ENCODE measurements at regions not wholly inside any gene's neighbourhood (a gene's known extent, or its start where the extent isn't known, plus 50 kb on each side); places are given as distances from the start of the nearest gene placed in this dataset.
"Not testable (repeated sequence)": the region's sequence is repeated elsewhere in the genome, so short reads cannot be mapped to it uniquely, and the experiment has no call there.

DNA sequence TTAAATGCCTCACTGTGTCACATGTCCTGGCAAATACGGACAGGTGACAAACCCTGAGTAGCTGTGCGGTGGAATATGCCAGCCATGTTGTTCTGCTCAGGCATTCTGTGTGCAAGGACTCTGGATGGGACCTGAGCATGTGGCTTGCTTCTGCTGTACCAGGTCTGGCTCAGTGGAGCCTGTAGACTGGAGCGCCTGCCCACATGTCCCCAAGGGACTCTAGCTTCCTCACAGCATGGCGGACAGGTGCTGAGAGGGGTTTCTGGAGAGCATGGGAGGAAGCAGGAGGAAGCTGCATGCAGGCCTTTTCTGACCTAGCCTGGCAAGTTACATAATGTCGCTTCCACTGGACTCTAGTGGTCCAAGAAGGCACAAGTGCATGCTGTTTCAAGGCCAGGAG, 96.3 kb downstream of the PLXNA1 start:
- H3K36me3 Mint-ChIP-seq, result no peaks in the 10 kb centered on the region
- H3K27me3 Mint-ChIP-seq, result peaks cover 0 to 4% (median 0%) of the 10 kb centered on the region in 5 donors
- no peaks in the 10 kb centered on the region for H3K27me3 ChIP-seq (ENCODE audit: control insufficient read depth in 2 of 2, insufficient read depth in 2 of 2, low read length in 2 of 2)
- no peak overlapping the region for H3K27ac ChIP-seq (ENCODE audit: low read depth, low read length)
- peaks cover 0 to 4% (median 0%) of the 10 kb centered on the region in 11 donors for H3K9me3 Mint-ChIP-seq
- DNase-seq, result no peak
- H3K27ac Mint-ChIP-seq, result no peak overlapping the region
- H3K4me1 Mint-ChIP-seq, result peaks cover 0 to 10% (median 0%) of the 10 kb centered on the region in 7 donors
- H3K36me3 ChIP-seq (ENCODE audit: control insufficient read depth in 2 of 3, insufficient read depth in 3 of 3, low read length in 3 of 3), result no peaks in the 10 kb centered on the region
- no peaks in the 10 kb centered on the region for H3K9me3 ChIP-seq (ENCODE audit: control insufficient read depth in 2 of 3, low read length in 3 of 3)
- H3K4me3 Mint-ChIP-seq, result no peak overlapping the region
- no peaks in the 10 kb centered on the region for H3K4me1 ChIP-seq (ENCODE audit: control insufficient read depth in 2 of 2, insufficient read depth in 2 of 2, low read length in 2 of 2)
- POLR2A ChIA-PET, result no interaction called here
- CTCF ChIA-PET, result no interaction called here
- no peak for ATAC-seq
- no peak overlapping the region for H3K4me3 ChIP-seq (ENCODE audit: low read length)
- intact Hi-C loops (cut with micrococcal nuclease), result no loop called here

DNA sequence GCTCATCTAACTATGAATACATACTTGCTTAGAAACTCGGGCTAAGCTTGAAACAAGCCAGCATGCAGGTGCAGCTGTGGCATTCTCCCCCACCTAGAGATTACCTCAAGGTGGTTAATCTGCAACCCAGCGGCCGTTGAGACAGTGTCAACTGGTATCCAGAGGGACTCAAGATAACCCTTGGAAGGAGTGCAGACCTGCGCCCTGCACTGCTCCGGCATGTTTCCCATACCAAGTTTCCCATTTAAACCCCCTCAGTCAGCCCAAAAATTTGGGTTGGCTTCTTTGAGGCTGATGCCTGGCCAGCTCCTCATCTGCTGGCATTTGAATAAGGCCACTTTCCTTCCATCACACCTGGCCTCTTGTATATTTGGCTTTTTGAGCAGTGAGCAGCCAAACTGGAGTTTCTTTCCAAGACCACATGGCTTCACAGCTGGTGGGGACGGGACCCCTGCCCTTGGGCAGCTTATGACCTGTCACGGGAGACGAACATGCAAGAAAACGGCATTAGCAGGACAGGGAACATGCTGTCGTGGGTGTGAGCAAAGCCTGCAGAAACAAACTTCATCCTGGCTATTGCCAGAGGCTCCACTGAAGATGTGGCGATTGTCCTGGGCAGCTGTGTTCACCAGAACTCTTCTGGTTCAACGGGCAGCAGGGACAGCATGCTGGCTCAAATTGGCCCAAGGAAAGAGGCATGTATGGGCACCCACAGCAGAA, 98.2 kb downstream of the PLXNA1 start:
- Mint-ChIP-seq H3K27me3 (peaks cover 0 to 4% (median 0%) of the 10 kb centered on the region in 5 donors), H3K9me3 (no peaks in the 10 kb centered on the region), H3K36me3 (no peaks in the 10 kb centered on the region), H3K27ac (no peak overlapping the region), H3K4me1 (no peaks in the 10 kb centered on the region), H3K4me3 (no peak overlapping the region)
- Histone ChIP-seq H3K4me3 (ENCODE audit: low read length) (no peak overlapping the region), H3K27me3 (ENCODE audit: control insufficient read depth in 2 of 2, insufficient read depth in 2 of 2, low read length in 2 of 2) (no peaks in the 10 kb centered on the region), H3K4me1 (ENCODE audit: control insufficient read depth in 2 of 2, insufficient read depth in 2 of 2, low read length in 2 of 2) (no peaks in the 10 kb centered on the region), H3K36me3 (ENCODE audit: control insufficient read depth in 2 of 3, insufficient read depth in 3 of 3, low read length in 3 of 3) (no peaks in the 10 kb centered on the region), H3K27ac (ENCODE audit: low read depth, low read length) (no peak overlapping the region), H3K9me3 (ENCODE audit: control insufficient read depth in 2 of 3, low read length in 3 of 3) (no peaks in the 10 kb centered on the region)
- CTCF ChIA-PET, result no interaction called here
- ATAC-seq (no peak), DNase-seq (no peak)
- POLR2A ChIA-PET, result no interaction called here
- intact Hi-C loops (cut with micrococcal nuclease), result no loop called here

DNA sequence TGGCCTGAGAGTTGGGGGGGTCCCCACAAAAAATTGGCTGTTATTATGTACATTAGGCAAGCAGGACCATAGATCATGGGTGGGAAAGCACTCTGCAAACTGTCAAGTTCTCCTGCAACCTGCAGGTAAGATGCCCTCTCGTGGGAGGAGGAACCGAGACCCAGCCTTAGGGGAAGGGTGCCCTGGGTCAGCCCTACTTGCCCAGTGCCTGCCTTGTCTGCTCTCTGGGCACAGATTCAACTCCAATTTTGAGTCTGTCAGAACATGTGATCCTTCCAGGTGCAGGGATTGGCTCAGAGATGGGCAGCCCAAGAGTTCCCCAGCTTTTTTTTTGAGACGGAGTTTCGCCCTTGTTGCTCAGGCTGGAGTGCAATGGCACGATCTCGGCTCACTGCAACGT, 99.2 kb downstream of the PLXNA1 start:
- Histone ChIP-seq H3K36me3 (ENCODE audit: control insufficient read depth in 2 of 3, insufficient read depth in 3 of 3, low read length in 3 of 3) (no peaks in the 10 kb centered on the region), H3K27me3 (ENCODE audit: control insufficient read depth in 2 of 2, insufficient read depth in 2 of 2, low read length in 2 of 2) (no peaks in the 10 kb centered on the region), H3K27ac (ENCODE audit: low read depth, low read length) (no peak overlapping the region), H3K4me3 (ENCODE audit: low read length) (no peak overlapping the region), H3K4me1 (ENCODE audit: control insufficient read depth in 2 of 2, insufficient read depth in 2 of 2, low read length in 2 of 2) (no peaks in the 10 kb centered on the region), H3K9me3 (ENCODE audit: control insufficient read depth in 2 of 3, low read length in 3 of 3) (no peaks in the 10 kb centered on the region)
- ChIA-PET POLR2A (no interaction called here), CTCF (no interaction called here)
- no peaks in the 10 kb centered on the region for H3K36me3 Mint-ChIP-seq
- H3K4me1 Mint-ChIP-seq, result no peaks in the 10 kb centered on the region
- no peak for DNase-seq
- H3K4me3 Mint-ChIP-seq, result no peak overlapping the region
- H3K27me3 Mint-ChIP-seq, result peaks cover 0 to 4% (median 0%) of the 10 kb centered on the region in 5 donors
- intact Hi-C loops (cut with micrococcal nuclease), result no loop called here
- H3K9me3 Mint-ChIP-seq, result no peaks in the 10 kb centered on the region
- ATAC-seq, result no peak
- no peak overlapping the region for H3K27ac Mint-ChIP-seq

DNA sequence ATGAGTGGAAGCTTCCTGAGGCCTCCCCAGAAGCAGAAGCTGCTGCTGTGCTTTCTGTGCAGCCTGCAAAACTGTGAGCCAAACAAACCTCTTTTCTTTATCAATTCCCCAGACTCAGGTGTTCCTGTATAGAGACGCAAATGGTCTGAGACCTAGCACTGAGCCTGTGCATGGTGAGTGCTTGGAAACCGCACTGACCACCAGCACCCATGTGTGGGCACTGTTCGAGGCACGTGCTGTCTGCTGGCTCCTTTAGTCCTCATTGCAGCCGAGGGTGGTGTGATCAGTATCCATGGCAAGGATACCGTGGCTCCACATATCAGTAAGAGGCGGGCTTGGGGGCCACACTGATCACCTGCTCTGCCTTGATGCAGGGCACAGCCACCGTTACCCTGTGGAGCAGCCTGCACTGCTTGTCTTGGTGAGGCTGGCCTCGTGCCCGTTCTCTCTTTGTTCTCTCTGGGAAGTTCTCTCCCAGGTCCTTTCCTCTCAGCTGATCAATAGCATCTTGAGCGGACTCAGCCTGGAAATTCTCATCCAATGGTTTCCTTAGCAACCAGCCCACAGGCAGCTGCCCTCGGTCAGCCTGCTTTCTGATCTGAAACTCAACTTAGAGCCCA, 101.0 kb downstream of the PLXNA1 start:
- DNase-seq (no peak), ATAC-seq (no peak)
- no peak overlapping the region for H3K27ac ChIP-seq (ENCODE audit: low read depth, low read length)
- H3K4me1 ChIP-seq (ENCODE audit: control insufficient read depth in 2 of 2, insufficient read depth in 2 of 2, low read length in 2 of 2), result no peaks in the 10 kb centered on the region
- CTCF ChIA-PET, result no interaction called here
- intact Hi-C loops (cut with micrococcal nuclease), result no loop called here
- Mint-ChIP-seq H3K4me1 (no peaks in the 10 kb centered on the region), H3K36me3 (no peaks in the 10 kb centered on the region), H3K4me3 (no peak overlapping the region), H3K27ac (no peak overlapping the region), H3K9me3 (no peaks in the 10 kb centered on the region), H3K27me3 (peaks cover 0 to 4% (median 0%) of the 10 kb centered on the region in 5 donors)
- no peak overlapping the region for H3K4me3 ChIP-seq (ENCODE audit: low read length)
- H3K27me3 ChIP-seq (ENCODE audit: control insufficient read depth in 2 of 2, insufficient read depth in 2 of 2, low read length in 2 of 2), result no peaks in the 10 kb centered on the region
- POLR2A ChIA-PET, result no interaction called here
- H3K9me3 ChIP-seq (ENCODE audit: control insufficient read depth in 2 of 3, low read length in 3 of 3), result no peaks in the 10 kb centered on the region
- no peaks in the 10 kb centered on the region for H3K36me3 ChIP-seq (ENCODE audit: control insufficient read depth in 2 of 3, insufficient read depth in 3 of 3, low read length in 3 of 3)

DNA sequence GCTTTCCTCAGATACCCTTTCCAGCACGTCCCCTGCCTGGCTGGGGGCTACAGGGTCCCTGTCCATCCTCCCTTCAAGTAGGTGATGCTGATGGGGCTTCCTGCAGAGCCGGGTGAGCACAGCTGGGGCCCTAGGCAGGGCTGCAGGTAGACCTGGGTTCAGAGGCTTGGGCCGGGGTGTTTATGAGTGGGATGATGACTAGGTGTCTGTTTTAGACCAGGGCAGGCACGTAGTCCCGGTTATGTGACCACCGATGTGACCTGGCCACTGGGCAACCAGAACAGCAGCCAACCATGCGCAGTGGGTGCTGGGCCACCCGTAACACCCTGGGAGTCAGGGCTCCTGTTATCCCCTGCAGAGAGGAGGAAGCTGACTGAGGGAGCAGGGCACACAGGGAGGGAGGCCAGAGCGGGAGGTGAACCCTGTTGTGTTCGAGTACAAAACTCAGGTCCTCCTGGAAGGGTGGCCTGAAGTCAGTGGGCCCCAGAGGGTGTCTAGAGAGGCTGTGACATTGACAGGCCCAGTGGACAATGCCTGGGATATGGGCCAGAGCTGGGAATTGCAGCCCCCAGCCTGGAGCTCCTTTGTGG, 101.6 kb downstream of the PLXNA1 start:
- Mint-ChIP-seq H3K4me1 (no peaks in the 10 kb centered on the region), H3K4me3 (no peak overlapping the region), H3K9me3 (no peaks in the 10 kb centered on the region), H3K27ac (no peak overlapping the region), H3K27me3 (peaks cover 0 to 6% (median 3%) of the 10 kb centered on the region in 5 donors), H3K36me3 (no peaks in the 10 kb centered on the region)
- H3K36me3 ChIP-seq (ENCODE audit: control insufficient read depth in 2 of 3, insufficient read depth in 3 of 3, low read length in 3 of 3), result no peaks in the 10 kb centered on the region
- DNase-seq (no peak), ATAC-seq (no peak)
- intact Hi-C loops (cut with micrococcal nuclease), result no loop called here
- no peaks in the 10 kb centered on the region for H3K4me1 ChIP-seq (ENCODE audit: control insufficient read depth in 2 of 2, insufficient read depth in 2 of 2, low read length in 2 of 2)
- ChIA-PET CTCF (no interaction called here), POLR2A (no interaction called here)
- H3K27ac ChIP-seq (ENCODE audit: low read depth, low read length), result no peak overlapping the region
- H3K27me3 ChIP-seq (ENCODE audit: control insufficient read depth in 2 of 2, insufficient read depth in 2 of 2, low read length in 2 of 2), result no peaks in the 10 kb centered on the region
- H3K9me3 ChIP-seq (ENCODE audit: control insufficient read depth in 2 of 3, low read length in 3 of 3), result no peaks in the 10 kb centered on the region
- no peak overlapping the region for H3K4me3 ChIP-seq (ENCODE audit: low read length)

DNA sequence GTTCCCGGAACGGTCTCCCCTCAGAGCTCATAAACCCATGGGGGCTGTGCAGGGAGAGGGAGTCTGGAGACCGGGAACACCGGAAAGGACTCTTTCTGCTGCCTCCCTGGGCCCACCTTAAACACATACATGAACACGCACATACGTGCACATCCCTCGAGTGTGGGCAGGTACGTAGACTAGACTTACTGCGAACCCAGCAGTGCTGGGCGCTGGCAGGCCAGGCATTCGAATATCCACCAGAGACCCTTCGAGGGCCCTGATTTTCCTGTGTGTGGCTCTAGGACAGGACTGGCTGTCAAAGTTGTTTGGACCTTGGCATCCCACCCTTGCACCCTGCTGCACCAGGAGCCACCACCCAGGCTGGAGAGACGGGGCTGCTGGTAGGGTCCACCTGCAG, 102.7 kb downstream of the PLXNA1 start:
- POLR2A ChIA-PET, result no interaction called here
- DNase-seq, result no peak
- no peaks in the 10 kb centered on the region for H3K9me3 Mint-ChIP-seq
- no peak overlapping the region for H3K4me3 ChIP-seq (ENCODE audit: low read length)
- no peak for ATAC-seq
- intact Hi-C loops (cut with micrococcal nuclease), result no loop called here
- CTCF ChIA-PET, result no interaction called here
- no peaks in the 10 kb centered on the region for H3K9me3 ChIP-seq (ENCODE audit: control insufficient read depth in 2 of 3, low read length in 3 of 3)
- no peaks in the 10 kb centered on the region for H3K27me3 ChIP-seq (ENCODE audit: control insufficient read depth in 2 of 2, insufficient read depth in 2 of 2, low read length in 2 of 2)
- no peak overlapping the region for H3K27ac Mint-ChIP-seq
- H3K36me3 ChIP-seq (ENCODE audit: control insufficient read depth in 2 of 3, insufficient read depth in 3 of 3, low read length in 3 of 3), result no peaks in the 10 kb centered on the region
- H3K36me3 Mint-ChIP-seq, result no peaks in the 10 kb centered on the region
- no peaks in the 10 kb centered on the region for H3K4me1 Mint-ChIP-seq
- no peak overlapping the region for H3K27ac ChIP-seq (ENCODE audit: low read depth, low read length)
- no peak overlapping the region for H3K4me3 Mint-ChIP-seq
- H3K4me1 ChIP-seq (ENCODE audit: control insufficient read depth in 2 of 2, insufficient read depth in 2 of 2, low read length in 2 of 2), result no peaks in the 10 kb centered on the region
- H3K27me3 Mint-ChIP-seq, result peaks cover 0 to 10% (median 0%) of the 10 kb centered on the region in 5 donors

DNA sequence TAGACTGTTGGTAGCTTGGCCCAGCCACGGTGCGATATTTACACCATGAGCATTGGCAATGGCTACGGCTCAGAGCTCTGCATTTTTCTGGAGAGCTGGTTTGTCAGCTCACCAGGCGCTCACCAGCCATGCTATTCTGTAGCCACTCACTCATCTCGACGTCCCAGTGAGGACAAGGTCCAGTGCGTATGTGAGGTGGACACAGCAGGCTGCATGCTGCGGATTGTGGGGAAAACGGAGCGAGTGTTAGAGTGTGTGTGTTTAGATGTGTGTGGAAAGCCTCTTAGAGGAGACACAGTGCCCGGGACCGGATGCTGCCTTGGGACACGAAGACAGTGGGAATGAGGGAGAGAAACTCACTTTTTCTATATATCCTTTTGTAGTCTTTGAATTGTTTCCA, 103.7 kb downstream of the PLXNA1 start:
- H3K9me3 ChIP-seq (ENCODE audit: control insufficient read depth in 2 of 3, low read length in 3 of 3); H3K36me3 ChIP-seq (ENCODE audit: control insufficient read depth in 2 of 3, insufficient read depth in 3 of 3, low read length in 3 of 3); H3K27ac Mint-ChIP-seq; intact Hi-C loops (cut with micrococcal nuclease); H3K4me1 ChIP-seq (ENCODE audit: control insufficient read depth in 2 of 2, insufficient read depth in 2 of 2, low read length in 2 of 2); DNase-seq; H3K4me1 Mint-ChIP-seq; POLR2A ChIA-PET; ATAC-seq; CTCF ChIA-PET; H3K27me3 ChIP-seq (ENCODE audit: control insufficient read depth in 2 of 2, insufficient read depth in 2 of 2, low read length in 2 of 2); H3K9me3 Mint-ChIP-seq; H3K4me3 ChIP-seq (ENCODE audit: low read length); H3K4me3 Mint-ChIP-seq; H3K27ac ChIP-seq (ENCODE audit: low read depth, low read length); H3K36me3 Mint-ChIP-seq; H3K27me3 Mint-ChIP-seq: not testable (repeated sequence)
